HG03378 (cell line): ENCODE measurements at regions not wholly inside any gene's neighbourhood (a gene's known extent, or its start where the extent isn't known, plus 50 kb on each side); places are given as distances from the start of the nearest gene placed in this dataset.
"Not testable (repeated sequence)": the region's sequence is repeated elsewhere in the genome, so short reads cannot be mapped to it uniquely, and the experiment has no call there.

ENCODE experiments used
- ATAC-seq: cut with Tn5 transposase; IDR thresholded peaks from one replicate; pipeline ENCODE4 v1.9.1; 2021; ENCODE audit warnings: mild to moderate bottlenecking, moderate library complexity; ENCODE audit not compliant: unreplicated experiment

DNA sequence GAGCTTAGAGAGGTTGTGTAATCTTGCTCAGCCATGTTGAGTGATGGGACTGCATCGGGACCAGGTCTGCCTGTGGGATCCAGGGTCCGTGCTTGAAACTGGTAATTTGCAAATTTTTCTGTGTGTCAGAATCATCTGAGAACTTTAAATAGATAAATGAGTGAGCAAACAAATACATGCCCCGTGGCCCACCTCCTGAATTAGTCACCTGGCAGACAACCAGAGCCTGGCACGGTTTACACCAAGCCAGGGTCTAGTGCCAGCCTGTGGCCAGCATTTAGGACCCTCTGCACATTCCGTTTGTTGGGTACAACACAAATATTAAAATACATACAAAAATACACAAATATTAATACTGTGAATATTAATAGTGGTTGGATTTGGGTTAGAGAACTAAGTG lies 90.6 kb upstream of the STOX2 start:
- no peak for ATAC-seq

DNA sequence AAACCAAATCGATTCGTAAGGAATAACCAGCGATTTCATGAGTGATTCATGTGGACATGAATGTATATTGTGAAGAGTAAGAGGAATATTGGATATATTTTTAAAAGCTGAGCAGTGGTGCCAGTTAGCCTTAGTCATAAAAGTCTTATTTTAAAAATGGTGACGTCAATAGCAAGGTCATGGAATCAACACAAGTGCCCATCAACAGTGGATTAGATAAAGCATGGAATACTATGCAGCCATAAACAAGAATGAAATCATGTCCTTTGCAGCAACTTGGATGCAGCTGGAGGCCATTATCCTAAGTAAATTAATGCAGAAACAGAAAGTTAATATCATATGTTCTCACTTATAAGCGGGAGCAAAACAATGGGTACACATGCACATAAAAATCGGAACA lies 89.0 kb upstream of the STOX2 start:
- ATAC-seq, result no peak

DNA sequence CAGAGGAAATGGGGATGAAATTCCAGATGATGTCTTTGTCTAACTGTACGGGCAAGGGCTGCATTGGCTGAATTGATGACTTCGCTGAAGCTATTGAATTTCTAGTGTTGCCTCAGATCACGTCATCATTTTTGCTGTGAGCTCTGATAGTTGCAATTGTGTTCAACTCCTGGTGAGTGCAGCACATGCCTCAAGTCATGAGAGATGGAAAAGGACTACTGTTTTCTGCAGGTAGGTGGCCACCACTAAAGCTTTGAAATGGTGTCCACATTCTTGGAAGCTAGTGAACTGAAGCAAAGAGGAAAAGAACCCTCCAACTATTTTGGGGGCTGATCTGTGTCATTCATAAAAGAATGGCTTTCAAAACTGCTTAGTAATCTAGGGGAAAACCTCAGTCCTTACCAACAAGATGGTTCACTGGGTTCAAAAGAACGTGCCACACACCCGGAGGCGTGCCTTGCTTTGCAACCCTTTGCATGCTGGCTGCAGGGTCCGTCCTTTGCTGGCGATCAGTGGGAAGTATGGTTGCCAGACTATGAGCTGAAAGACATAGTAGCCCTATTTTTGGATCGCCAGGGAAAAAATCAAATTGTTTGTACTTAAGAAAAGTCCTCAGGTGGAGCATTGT lies 88.1 kb upstream of the STOX2 start:
- no peak for ATAC-seq

DNA sequence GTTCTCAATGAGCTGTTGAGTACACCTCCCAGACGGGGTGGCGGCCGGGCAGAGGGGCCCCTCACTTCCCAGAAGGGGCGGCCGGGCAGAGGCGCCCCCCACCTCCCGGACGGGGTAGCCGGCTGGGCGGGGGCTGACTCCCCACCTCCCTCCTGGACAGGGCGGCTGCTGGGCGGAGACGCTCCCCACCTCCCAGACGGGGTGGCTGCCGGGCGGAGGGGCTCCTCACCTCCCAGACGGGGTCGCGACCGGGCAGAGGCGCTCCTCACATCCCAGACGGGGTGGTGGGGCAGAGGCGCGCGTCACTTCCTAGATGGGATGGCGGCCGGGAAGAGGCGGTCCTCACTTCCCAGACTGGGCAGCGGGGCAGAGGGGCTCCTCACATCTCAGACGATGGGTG lies 86.5 kb upstream of the STOX2 start:
- ATAC-seq, result not testable (repeated sequence)

DNA sequence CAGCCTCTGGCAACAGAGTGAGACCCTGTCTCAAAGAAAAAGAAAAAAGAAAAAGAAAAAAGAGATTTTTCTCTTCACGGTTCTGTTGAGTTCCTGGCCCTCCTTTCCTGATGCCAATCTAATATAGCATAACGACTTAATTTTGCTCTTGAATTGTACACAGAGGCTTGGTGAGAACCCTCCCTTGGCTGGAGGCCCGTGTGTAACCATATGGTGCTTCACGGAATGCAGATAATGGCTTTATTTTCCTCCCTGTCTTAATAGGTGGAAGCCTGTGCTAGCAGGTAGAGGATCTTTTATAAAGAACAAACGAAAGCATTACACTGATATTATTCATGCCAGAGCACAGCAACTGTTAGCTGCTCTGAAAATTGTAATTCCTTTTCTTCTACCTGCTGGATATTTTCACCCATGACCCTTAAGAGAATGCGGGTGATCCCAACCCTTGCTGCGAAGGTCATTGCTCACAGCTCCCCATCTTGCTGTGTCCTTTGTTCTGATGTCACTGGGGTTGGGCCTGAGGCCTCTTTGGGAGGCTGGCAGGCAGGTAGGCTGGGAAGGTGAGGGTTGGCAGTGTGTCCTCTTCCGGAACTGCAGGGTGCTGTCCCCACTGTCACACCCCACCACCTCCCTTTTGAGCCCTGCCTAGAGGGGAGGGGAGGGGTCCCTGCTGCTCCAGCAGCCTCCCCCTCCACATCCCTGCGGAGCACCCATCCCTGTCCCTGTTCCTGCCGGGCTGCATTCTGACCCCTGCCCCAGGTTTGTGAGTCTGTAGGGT lies 83.8 kb upstream of the STOX2 start:
- no peak for ATAC-seq

DNA sequence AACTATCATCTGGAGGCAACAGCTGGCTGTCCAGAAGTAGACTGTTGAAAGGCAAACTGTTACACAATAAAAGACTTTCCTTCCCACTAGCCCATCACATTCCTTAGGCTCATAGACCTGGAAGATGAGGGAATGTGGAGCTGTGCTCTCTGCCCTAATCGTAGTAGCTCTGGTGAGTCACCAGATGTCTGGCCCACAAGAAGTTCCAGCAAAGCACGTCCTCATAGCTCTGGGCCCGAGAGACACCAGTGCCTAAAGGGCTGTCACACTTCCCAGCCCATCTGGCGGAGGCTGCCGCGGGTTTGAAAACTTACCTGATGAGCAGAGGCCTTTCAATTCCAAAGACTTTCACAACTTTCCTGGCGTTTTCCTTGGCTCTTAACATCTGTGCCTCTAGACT lies 81.7 kb upstream of the STOX2 start:
- ATAC-seq, result no peak

DNA sequence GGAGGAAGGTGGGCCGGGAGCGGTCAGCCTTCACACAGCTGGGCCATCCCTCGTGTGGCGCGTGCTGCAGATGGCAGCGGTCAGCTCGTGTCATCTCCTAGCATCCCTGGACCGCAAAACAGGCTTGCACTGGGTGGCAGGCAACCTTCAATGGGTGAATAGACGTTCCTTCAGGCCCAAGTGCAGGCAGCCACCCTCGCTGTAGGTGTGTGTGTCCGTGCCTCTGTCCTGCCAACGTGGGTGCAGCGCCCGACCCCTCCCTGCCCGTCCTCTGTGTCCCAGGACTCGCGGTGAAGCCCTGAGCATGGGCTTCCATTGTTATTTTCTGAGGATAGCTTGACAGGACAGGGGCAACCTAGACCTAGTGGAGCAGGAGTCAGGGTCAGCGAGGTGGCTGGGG lies 79.8 kb upstream of the STOX2 start:
- no peak for ATAC-seq

DNA sequence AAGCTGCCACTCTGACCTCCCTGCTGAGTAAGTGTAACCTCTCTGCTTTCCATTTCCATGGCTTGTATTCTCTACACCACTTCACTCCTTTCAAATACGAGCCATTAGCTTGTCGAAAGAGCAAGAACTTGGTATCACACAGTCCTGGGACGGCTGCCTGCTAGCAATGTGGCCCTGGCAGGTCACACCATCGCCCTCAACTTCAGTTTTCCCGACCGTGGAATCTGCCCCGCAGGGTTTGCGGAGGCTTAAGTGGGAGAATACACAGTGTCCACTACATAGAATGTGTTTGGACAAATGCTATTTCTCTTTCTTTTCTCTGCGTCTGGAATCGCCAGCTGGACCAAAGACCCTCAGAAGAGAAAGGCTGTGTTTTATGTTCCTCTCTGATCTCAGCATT lies 78.6 kb upstream of the STOX2 start:
- ATAC-seq, result no peak

DNA sequence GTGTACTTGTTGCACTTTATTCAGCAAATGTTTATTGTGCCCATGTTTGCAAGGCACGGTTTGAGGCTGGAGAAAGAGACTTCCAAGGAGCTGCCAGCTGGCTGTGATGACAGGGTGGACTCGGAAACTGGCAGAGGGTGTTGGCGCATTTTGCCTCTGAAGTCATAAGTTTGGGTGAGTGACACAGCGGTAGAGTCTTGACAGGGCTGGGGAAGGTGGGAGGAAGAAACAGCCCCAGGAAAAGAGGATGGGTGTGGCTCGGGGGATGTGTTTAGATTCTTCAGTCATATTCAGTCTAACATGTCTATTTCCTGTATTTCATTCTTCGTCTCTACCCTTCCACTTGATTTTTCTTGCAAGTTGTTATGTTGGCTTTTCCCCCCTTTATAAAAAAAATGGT lies 77.0 kb upstream of the STOX2 start:
- ATAC-seq, result no peak

DNA sequence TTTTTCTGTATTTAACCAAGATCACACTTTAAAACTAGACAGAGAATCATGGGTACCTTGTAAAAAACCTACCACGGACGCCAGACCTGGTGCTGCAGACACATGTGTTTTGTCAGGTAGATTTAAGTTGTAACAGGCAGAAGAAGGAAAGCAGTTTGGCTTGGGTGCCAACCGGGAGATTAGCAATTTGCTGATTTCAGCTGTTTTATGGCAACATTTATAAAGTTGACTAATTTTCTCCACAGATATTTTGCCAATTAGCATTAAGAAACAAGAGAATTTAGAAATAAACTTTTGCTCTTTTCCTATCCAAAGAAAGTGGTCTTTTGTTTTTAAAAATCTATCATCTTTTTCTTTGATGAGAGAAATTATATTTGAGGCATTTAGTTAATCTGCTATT lies 76.3 kb upstream of the STOX2 start:
- no peak for ATAC-seq

DNA sequence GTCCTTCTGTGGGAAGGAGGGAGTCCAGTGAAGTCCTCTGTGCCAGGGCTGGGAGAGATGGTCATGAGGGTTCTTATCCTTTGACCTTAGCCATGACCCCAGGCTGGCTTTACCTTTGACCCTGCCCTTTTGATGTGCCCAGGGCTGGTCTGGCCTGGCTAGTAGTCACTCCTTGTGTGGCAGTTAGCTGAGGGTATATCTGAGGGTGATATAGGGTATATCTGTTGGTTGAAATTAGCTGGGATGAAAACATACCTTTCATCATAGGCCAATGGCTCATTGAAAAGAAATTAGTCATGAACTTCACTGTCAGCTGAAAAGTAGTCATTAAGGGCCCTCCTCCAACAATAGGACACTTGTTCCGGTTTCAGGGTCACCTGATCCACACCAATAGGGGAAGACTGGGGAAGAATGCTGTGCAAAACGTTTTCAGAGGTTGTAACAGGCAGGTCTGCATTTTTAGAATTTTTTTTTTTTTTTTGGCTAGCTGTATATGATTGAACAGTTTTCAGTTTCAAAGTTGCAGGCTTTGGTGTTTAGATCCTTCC lies 74.6 kb upstream of the STOX2 start:
- no peak for ATAC-seq

DNA sequence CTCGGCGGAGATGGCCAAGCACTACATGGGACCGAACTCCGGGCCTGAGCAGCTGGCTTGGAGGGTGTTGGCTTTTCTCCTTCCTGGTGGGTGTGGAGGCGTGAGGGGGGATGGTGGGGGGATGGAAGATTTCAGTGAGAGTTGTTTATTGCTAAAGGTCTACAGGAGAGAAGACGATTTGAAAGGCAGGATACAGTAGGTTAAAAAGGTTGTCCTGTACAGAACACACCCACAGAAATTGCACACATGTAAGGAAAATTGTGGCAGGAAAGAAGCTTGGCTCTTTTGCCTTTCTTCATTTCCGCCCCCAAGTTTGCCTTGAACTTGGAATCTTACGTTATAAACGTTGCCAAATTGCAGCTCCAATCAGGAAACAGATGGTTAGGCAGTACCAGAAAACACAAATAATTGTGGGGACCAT lies 74.1 kb upstream of the STOX2 start:
- ATAC-seq, result no peak

DNA sequence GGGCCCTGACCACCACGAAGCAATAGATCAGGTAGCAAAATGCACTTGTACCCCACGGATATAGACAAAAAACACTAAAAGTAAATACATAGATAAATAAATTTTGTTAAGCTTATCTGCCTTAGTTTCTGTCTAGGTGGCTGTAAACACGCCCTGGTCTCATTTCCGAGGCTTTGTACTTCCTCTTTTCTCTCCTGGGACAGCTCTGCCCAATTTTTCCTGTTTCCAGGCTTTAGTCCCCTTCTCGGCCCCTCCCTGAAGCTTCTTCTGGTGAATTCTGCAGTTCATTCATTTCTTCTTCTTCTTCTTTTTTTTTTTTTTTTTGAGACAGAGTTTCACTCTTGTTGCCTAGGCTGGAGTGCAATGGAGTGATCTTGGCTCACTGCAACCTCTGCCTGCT lies 73.4 kb upstream of the STOX2 start:
- no peak for ATAC-seq

DNA sequence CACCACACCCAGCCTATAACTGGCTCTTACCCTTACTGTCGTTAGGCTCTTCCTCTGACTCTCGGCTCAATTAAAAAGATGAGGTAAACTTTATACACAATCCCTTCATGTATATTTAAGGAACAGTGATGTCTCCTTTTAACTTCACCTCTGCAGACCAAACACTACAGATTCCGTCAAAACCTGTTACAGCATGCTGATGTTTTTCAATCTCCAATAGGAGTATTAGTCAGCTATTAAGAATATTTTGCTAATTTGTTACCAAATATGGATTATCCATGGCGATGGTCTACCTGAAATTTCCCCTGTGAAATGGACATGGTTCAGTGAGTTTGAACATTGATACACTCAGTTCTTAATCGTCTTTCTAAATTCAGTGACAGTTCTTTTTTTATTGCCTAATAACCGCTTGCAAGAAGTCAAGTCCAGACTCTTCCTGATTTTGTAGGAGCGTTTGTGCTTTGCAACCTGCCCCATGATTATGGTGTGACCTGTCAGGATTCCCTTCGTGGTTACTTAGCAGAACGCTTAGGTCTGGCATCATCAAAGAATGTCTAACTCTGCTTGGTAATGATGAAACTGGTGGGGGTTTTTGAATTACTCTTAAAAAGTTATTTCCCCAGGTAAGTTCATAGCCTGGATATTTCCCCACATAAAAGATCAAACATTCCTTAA lies 72.2 kb upstream of the STOX2 start:
- no peak for ATAC-seq

DNA sequence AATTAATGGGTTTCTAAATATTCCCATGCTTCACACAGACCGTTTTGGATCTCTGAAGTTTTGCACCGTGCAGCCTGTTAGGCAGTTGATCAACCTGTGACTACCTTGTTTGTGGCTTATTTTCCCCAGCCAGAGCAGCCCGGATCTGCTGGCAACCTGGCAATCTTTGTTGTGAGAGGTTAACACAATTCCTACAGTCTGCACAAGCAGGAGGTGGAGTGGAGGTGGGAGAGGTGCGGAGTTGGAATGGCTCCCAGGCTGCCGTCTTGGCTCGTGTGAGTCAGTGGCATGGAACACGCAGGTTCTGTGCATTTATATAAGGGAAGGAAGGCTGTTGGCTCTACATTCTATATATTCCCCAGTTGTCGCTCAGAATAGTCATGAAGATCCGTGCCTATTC lies 70.9 kb upstream of the STOX2 start:
- ATAC-seq, result no peak

DNA sequence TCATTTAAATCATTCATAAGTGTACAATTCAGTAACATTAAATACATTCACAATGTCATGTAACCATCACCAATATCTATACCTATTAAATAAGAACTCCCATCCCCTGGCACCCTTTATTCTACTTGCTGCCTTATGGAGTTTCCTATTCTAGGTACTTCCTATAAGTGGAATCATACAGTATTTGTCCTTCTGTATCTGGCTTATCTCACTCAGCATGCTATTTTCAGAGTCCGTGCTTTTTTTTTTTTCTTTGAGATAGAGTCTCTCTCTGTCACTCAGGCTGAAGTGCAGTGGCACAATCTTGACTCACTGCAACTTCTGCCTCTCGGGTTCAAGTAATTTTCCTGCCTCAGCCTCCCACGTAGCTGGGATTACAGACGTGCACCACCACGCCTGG lies 67.9 kb upstream of the STOX2 start:
- ATAC-seq, result no peak

DNA sequence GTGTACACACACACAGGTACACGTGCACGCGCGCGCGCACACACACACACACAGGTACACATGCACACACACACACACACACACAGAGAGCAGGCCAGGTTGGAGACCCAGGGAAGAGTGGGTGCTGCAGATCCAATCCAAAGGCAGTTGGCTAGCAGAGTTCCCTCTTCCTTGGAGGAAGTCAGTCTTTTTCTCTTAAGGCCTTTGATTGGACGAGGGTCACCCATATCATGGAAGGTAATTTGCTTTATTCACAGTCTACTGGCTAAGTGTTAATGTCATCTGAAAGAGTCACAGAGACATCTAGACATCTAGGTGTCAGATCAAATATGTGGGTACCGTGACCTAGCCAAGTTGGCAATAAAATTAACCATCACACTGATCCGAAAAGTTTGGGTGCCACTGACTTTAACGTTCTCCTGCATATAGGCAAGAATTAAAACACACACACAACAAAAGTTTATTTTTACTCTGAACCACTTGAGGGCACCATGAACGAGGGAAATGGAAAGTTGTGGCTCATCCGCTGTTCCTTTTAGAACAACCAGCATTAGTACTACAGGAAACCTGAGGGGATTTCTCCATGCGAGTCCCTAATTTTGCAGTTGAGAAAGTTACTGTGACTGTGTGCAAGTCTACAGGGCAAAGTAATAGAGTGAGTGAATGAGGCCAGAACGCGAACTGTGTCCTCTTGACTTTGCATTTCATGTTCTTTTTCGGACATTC lies 66.0 kb upstream of the STOX2 start:
- no peak for ATAC-seq

DNA sequence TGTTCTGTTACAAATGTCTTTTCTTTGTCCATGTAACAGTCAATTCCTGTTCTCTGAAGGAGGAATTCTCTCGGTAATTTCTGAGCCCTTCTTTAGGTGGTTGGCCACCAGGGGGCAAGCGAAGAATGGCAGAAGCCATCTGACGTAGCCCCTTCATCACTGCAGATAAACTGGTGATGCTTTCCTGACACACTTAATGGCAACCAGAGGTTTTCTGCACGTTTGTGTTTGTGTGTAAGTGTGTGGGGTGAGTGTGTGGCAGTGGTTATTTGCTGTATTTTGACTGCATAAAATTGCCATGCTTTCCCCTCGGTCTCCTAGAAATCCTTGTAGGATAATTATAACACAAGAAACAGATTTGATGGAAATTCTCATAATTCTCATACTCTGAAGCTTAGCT lies 64.8 kb upstream of the STOX2 start:
- ATAC-seq, result peak; percentile 73

DNA sequence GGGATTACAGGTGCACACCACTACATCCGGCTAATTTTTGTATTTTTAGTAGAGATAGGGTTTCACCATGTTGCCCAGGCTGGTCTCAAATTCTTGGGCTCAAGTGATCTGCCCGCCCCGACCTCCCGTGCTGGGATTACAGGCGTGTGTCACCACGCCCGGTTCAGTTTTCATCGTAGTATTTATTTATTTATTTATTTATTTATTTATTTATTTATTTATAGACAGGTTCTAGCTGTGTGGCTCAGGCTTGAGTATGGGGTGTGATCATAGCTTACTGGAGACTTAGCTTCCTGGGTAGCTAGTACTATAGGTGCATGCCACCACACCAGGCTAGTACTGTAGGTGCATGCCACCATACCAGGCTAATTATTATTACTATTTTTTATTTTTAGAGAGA lies 64.1 kb upstream of the STOX2 start:
- ATAC-seq, result no peak

DNA sequence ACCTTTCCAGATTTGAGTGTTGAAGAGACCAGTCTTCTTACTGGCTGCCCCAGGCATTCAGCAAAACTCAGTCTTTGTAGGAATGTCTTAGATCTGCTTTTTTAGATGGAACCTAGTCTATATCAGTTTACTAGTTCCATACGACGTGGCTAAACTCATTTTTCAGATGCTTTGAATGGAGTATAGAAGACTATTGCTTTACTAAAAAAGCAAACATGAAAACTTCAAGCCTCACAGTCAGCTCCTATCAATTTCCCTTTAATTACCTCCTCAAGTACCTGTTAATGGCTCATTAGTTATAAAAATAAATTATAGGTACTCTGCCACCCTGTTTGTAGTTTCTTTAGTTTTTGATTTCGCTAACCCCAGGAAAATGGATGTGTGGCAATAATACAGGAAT lies 63.0 kb upstream of the STOX2 start:
- no peak for ATAC-seq

DNA sequence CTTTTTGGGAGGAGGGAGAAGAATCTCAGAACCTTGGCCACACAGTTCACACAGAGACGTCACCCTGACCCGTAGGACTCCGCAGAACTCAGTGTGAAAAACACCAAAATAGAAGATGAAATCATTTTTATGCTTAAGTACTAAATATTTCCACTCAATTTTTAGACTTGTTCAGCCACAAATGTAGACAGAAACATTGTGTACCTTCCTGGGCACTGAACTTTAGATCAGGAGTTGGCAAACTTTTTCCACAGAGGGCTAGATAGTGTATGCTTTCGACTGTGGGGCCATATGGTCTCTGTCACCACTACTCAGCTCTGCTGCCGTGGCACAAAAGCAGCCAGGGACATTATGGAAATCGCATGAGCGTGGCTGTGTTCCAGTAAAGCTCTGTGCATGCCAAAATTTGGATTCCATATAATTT lies 61.8 kb upstream of the STOX2 start:
- no peak for ATAC-seq
